OCI-LY7 (cell line): ENCODE measurements at regions not wholly inside any gene's neighbourhood (a gene's known extent, or its start where the extent isn't known, plus 50 kb on each side); places are given as distances from the start of the nearest gene placed in this dataset.

Experiments
- BruUV-seq: library from RNA; stranded (reverse); fragments of 400-500 nt; replicated peaks from 2 replicates; lab custom pipeline; 2021; lab: Mats Ljungman, UMichigan
- CTCF ChIA-PET: fragments of 300-600 bp; sonication (Branson Sonifier 250); formaldehyde crosslinking; loops from one replicate; lab custom pipeline; 2022; ENCODE audit warnings: antibody characterized with exemption; ENCODE audit not compliant: unreplicated experiment; lab: Charles Lee
- POLR2A ChIA-PET: fragments of 300-600 bp; sonication (Branson Sonifier 250); formaldehyde crosslinking; loops from one replicate; lab custom pipeline; 2022; ENCODE audit warnings: antibody characterized with exemption; lab: Charles Lee
- DNase-seq: peaks from one replicate; pipeline ENCODE4 v3.0.0-alpha.2; 2015; ENCODE audit warnings: low spot score
- H2AFZ ChIP-seq: fragments of 200-600 bp; sonication (generic), shearing (Covaris generic); 2 replicates; pipeline ENCODE4 v1.6.1; 2014; ENCODE audit warnings: mild to moderate bottlenecking, antibody characterized with exemption, low read length, moderate library complexity
- H3K27ac ChIP-seq: fragments of 200-600 bp; sonication (generic); 2 replicates; pipeline ENCODE4 v1.5.1; 2014; ENCODE audit warnings: mixed run types, low read depth, mild to moderate bottlenecking, moderate library complexity, low read length, inconsistent platforms; ENCODE audit not compliant: poor library complexity, severe bottlenecking
- H3K36me3 ChIP-seq: fragments of 200-600 bp; sonication (generic); 2 replicates; pipeline ENCODE4 v1.6.1; 2014; ENCODE audit warnings: mild to moderate bottlenecking, antibody characterized with exemption, low read length, moderate library complexity, mixed read lengths; ENCODE audit not compliant: insufficient read depth
- H3K4me1 ChIP-seq: fragments of 200-600 bp; sonication (generic); 2 replicates; pipeline ENCODE4 v1.5.1; 2014; ENCODE audit warnings: mild to moderate bottlenecking, low read length; ENCODE audit not compliant: insufficient read depth, poor library complexity, severe bottlenecking
- H3K4me2 ChIP-seq: fragments of 200-600 bp; sonication (generic); 2 replicates; pipeline ENCODE4 v1.6.1; 2014; ENCODE audit warnings: mild to moderate bottlenecking, low read length
- H3K4me3 ChIP-seq: fragments of 200-600 bp; sonication (generic); 2 replicates; pipeline ENCODE4 v1.5.1; 2014; ENCODE audit warnings: mild to moderate bottlenecking, low read depth, low read length; ENCODE audit not compliant: poor library complexity, severe bottlenecking
- H3K79me2 ChIP-seq: fragments of 200-600 bp; sonication (generic); 2 replicates; pipeline ENCODE4 v1.6.1; 2016; ENCODE audit warnings: low read depth, mild to moderate bottlenecking, low read length, moderate library complexity, mixed read lengths; ENCODE audit not compliant: insufficient read depth
- H3K9me2 ChIP-seq: fragments of 200-600 bp; sonication (generic); 2 replicates; pipeline ENCODE4 v1.6.1; 2016; ENCODE audit warnings: mild to moderate bottlenecking, low read length, mixed read lengths; ENCODE audit not compliant: insufficient read depth
- H3K9me3 ChIP-seq: fragments of 200-600 bp; sonication (generic); 2 replicates; pipeline ENCODE4 v1.6.1; 2014; ENCODE audit warnings: mild to moderate bottlenecking, mixed run types, low read length, mixed read lengths
- H4K20me1 ChIP-seq: fragments of 200-600 bp; sonication (generic); 2 replicates; pipeline ENCODE4 v1.6.1; 2014; ENCODE audit warnings: mild to moderate bottlenecking, antibody characterized with exemption, low read length, moderate library complexity, mixed read lengths; ENCODE audit not compliant: insufficient read depth
- CTCF ChIP-seq: fragments of 200-600 bp; sonication (generic); conservative IDR thresholded peaks from 2 replicates; pipeline ENCODE4 v1.5.1; 2014; ENCODE audit warnings: mild to moderate bottlenecking, antibody characterized with exemption, low read length, moderate library complexity, mixed read lengths
- EZH2phosphoT487 ChIP-seq: fragments of 200-600 bp; sonication (generic); IDR thresholded peaks from 2 replicates; pipeline ENCODE4 v1.6.1; 2018; ENCODE audit warnings: low read depth, borderline replicate concordance, mild to moderate bottlenecking, mixed run types, antibody characterized with exemption, low read length, moderate library complexity, mixed read lengths
- intact Hi-C: fragments of 100-400 bp; cut with micrococcal nuclease; formaldehyde crosslinking; loops from one replicate; pipeline ENCODE4 v1.10.0; 2022; ENCODE audit not compliant: unreplicated experiment

- Histone ChIP-seq H4K20me1 (no peaks in the 10 kb centered on the region), H3K4me1 (peaks cover 36% of the 10 kb centered on the region), H3K4me2 (no peak overlapping the region), H3K9me2 (no peaks in the 10 kb centered on the region), H3K4me3 (no peak overlapping the region), H3K9me3 (peaks cover 29% of the 10 kb centered on the region; the same call in 1 of the 2 replicates), H3K79me2 (no peaks in the 10 kb centered on the region), H2AFZ (no peak overlapping the region), H3K27ac (no peak overlapping the region), H3K36me3 (peaks cover 5% of the 10 kb centered on the region; the same call in 1 of the 2 replicates)
- no peak for DNase-seq
- BruUV-seq = no TSS peak
- intact Hi-C loops = loop anchor here (10.0 kb wide), 1 partner anchor 243 kb away; no protein-coding TSS in a partner anchor
- ChIA-PET CTCF (no interaction called here), POLR2A (interaction anchor here (0.6 kb wide), 1 partner anchor 267 kb away, joined by 4 read pairs; no protein-coding TSS in a partner anchor)
- TF ChIP-seq EZH2phosphoT487 (no peak), CTCF (no peak)
Measured at GRCh38 chr2:45227347-45227746, 218.1 kb upstream of the SIX2 start.

- no TSS peak for BruUV-seq
- peaks cover 18% of the 10 kb centered on the region; the same call in 1 of the 2 replicates for H3K9me3 ChIP-seq
- H3K79me2 ChIP-seq = no peaks in the 10 kb centered on the region
- H2AFZ ChIP-seq = peak overlapping the region; percentile 67; the same call in 1 of the 2 replicates
- POLR2A ChIA-PET = interaction anchor here (0.6 to 0.8 kb wide), 4 partner anchors 21 to 269 kb away, joined by 3 to 4 read pairs (median 4); no protein-coding TSS in a partner anchor
- H3K4me3 ChIP-seq = no peak overlapping the region
- intact Hi-C loops = loop anchor here (2.0 to 10.0 kb wide), 5 partner anchors 44 to 240 kb away; no protein-coding TSS in a partner anchor
- no peak for TF ChIP-seq EZH2phosphoT487
- no peak for TF ChIP-seq CTCF
- H3K4me1 ChIP-seq = peaks cover 56% of the 10 kb centered on the region
- no peaks in the 10 kb centered on the region for H4K20me1 ChIP-seq
- peak overlapping the region; percentile 46 for H3K4me2 ChIP-seq
- no peaks in the 10 kb centered on the region for H3K9me2 ChIP-seq
- CTCF ChIA-PET = interaction anchor here (1.3 kb wide), 1 partner anchor 200 kb away, joined by 3 read pairs; no protein-coding TSS in a partner anchor
- peak overlapping the region; percentile 89 for H3K27ac ChIP-seq
- peaks cover 5% of the 10 kb centered on the region; the same call in 1 of the 2 replicates for H3K36me3 ChIP-seq
- peak; percentile 16 for DNase-seq
Measured at GRCh38 chr2:45224993-45225380, 215.7 kb upstream of the SIX2 start.
